ENCODE measurements at regions not wholly inside any gene's neighbourhood (a gene's known extent, or its start where the extent isn't known, plus 50 kb on each side); places are given as distances from the start of the nearest gene placed in this dataset.

GRCh38 chr3:194243172-194243837 is 107.4 kb downstream of the HES1 start:
- no peaks in the 10 kb centered on the region for H3K4me1 ChIP-seq (ENCODE audit: insufficient read depth, poor library complexity, severe bottlenecking)
- ATAC-seq (ENCODE audit: low read depth) (no peak), DNase-seq (ENCODE audit: low spot score) (no peak)
- no peaks in the 10 kb centered on the region for H3K27me3 ChIP-seq (ENCODE audit: insufficient read depth, poor library complexity, severe bottlenecking)
- no peak overlapping the region for H3K4me3 ChIP-seq (ENCODE audit: severe bottlenecking)
- no peaks in the 10 kb centered on the region for H3K36me3 ChIP-seq (ENCODE audit: low read depth)
- TF ChIP-seq CTCF (IDR thresholded peaks at IDR 0.05; ENCODE audit: poor library complexity, severe bottlenecking) = no peak
- H3K9me3 ChIP-seq (ENCODE audit: severe bottlenecking) = no peaks in the 10 kb centered on the region
- no peak overlapping the region for H3K27ac ChIP-seq (ENCODE audit: poor library complexity, severe bottlenecking)

- H3K27me3 ChIP-seq (ENCODE audit: insufficient read depth, poor library complexity, severe bottlenecking) = no peaks in the 10 kb centered on the region
- H3K27ac ChIP-seq (ENCODE audit: poor library complexity, severe bottlenecking) = no peak overlapping the region
- no peak for TF ChIP-seq CTCF (IDR thresholded peaks at IDR 0.05; ENCODE audit: poor library complexity, severe bottlenecking)
- H3K4me1 ChIP-seq (ENCODE audit: insufficient read depth, poor library complexity, severe bottlenecking) = no peaks in the 10 kb centered on the region
- no peaks in the 10 kb centered on the region for H3K36me3 ChIP-seq (ENCODE audit: low read depth)
- no peak overlapping the region for H3K4me3 ChIP-seq (ENCODE audit: severe bottlenecking)
- no peak for ATAC-seq (ENCODE audit: low read depth)
- H3K9me3 ChIP-seq (ENCODE audit: severe bottlenecking) = no peaks in the 10 kb centered on the region
- DNase-seq (ENCODE audit: low spot score) = no peak
Observed at GRCh38 chr3:194244167-194244566, 107.0 kb downstream of the CPN2 start.

- Histone ChIP-seq H3K4me1 (ENCODE audit: insufficient read depth, poor library complexity, severe bottlenecking) (no peaks in the 10 kb centered on the region), H3K36me3 (ENCODE audit: low read depth) (no peaks in the 10 kb centered on the region), H3K27ac (ENCODE audit: poor library complexity, severe bottlenecking) (no peak overlapping the region), H3K9me3 (ENCODE audit: severe bottlenecking) (no peaks in the 10 kb centered on the region), H3K4me3 (ENCODE audit: severe bottlenecking) (no peak overlapping the region), H3K27me3 (ENCODE audit: insufficient read depth, poor library complexity, severe bottlenecking) (no peaks in the 10 kb centered on the region)
- TF ChIP-seq CTCF (IDR thresholded peaks at IDR 0.05; ENCODE audit: poor library complexity, severe bottlenecking) = no peak
- ATAC-seq (ENCODE audit: low read depth) (no peak), DNase-seq (ENCODE audit: low spot score) (no peak)
Observed at GRCh38 chr3:194245474-194245873, 105.7 kb downstream of the CPN2 start.

GRCh38 chr3:194245975-194246561 is 105.1 kb downstream of the CPN2 start:
- Histone ChIP-seq H3K36me3 (ENCODE audit: low read depth) (no peaks in the 10 kb centered on the region), H3K4me3 (ENCODE audit: severe bottlenecking) (no peak overlapping the region), H3K9me3 (ENCODE audit: severe bottlenecking) (no peaks in the 10 kb centered on the region), H3K4me1 (ENCODE audit: insufficient read depth, poor library complexity, severe bottlenecking) (no peaks in the 10 kb centered on the region), H3K27ac (ENCODE audit: poor library complexity, severe bottlenecking) (no peak overlapping the region), H3K27me3 (ENCODE audit: insufficient read depth, poor library complexity, severe bottlenecking) (no peaks in the 10 kb centered on the region)
- ATAC-seq (ENCODE audit: low read depth) (no peak), DNase-seq (ENCODE audit: low spot score) (no peak)
- no peak for TF ChIP-seq CTCF (IDR thresholded peaks at IDR 0.05; ENCODE audit: poor library complexity, severe bottlenecking)

GRCh38 chr3:194246709-194247349 is 104.3 kb downstream of the CPN2 start:
- H3K27me3 ChIP-seq (ENCODE audit: insufficient read depth, poor library complexity, severe bottlenecking) = no peaks in the 10 kb centered on the region
- H3K9me3 ChIP-seq (ENCODE audit: severe bottlenecking) = no peaks in the 10 kb centered on the region
- ATAC-seq (ENCODE audit: low read depth) = no peak
- no peaks in the 10 kb centered on the region for H3K4me1 ChIP-seq (ENCODE audit: insufficient read depth, poor library complexity, severe bottlenecking)
- no peaks in the 10 kb centered on the region for H3K36me3 ChIP-seq (ENCODE audit: low read depth)
- DNase-seq (ENCODE audit: low spot score) = no peak
- TF ChIP-seq CTCF (IDR thresholded peaks at IDR 0.05; ENCODE audit: poor library complexity, severe bottlenecking) = no peak
- no peak overlapping the region for H3K4me3 ChIP-seq (ENCODE audit: severe bottlenecking)
- H3K27ac ChIP-seq (ENCODE audit: poor library complexity, severe bottlenecking) = no peak overlapping the region
